ENCODE measurements at regions not wholly inside any gene's neighbourhood (a gene's known extent, or its start where the extent isn't known, plus 50 kb on each side); places are given as distances from the start of the nearest gene placed in this dataset.

- TF ChIP-seq CTCF (IDR thresholded peaks at IDR 0.05) (no peak), EZH2 (IDR thresholded peaks at IDR 0.05) (no peak)
Measured at GRCh38 chr15:77860071-77860691, 217.3 kb downstream of the TBC1D2B start.

Measured in neural progenitor cell (in vitro differentiated cells).